Left lung (tissue), 4 donors: ENCODE measurements at regions not wholly inside any gene's neighbourhood (a gene's known extent, or its start where the extent isn't known, plus 50 kb on each side); places are given as distances from the start of the nearest gene placed in this dataset.

Experiments used
- ATAC-seq: fragments of 200-7000 bp; cut with Tn5 transposase; one replicate; pipeline ENCODE4 v1.9.1; 2020; ENCODE audit warnings: moderate library complexity
- DNase-seq, 4 donors: peaks; one replicate each; pipeline ENCODE4 v3.0.0-alpha.2; 2013 to 2020
- H3K27ac ChIP-seq, 2 donors: fragments of 200-600 bp; sonication (generic) in 1 of 2; one replicate each; pipeline versions ENCODE4 v1.5.0 to v1.8.0; 2020 to 2021
- H3K27me3 ChIP-seq, 2 donors: fragments of 200-600 bp; sonication (generic) in 1 of 2; one replicate each; pipeline versions ENCODE4 v1.5.0 to v1.8.0; 2020 to 2021
- H3K36me3 ChIP-seq, 2 donors: fragments of 200-600 bp; sonication (generic) in 1 of 2; one replicate each; pipeline versions ENCODE4 v1.5.0 to v1.8.0; 2020 to 2021
- H3K4me1 ChIP-seq, 2 donors: fragments of 200-600 bp; one replicate each; pipeline ENCODE4 v1.8.0; 2021
- H3K4me3 ChIP-seq, 2 donors: fragments of 200-600 bp; sonication (generic) in 1 of 2; one replicate each; pipeline versions ENCODE4 v1.5.0 to v1.8.0; 2020 to 2021; ENCODE audit warnings: mild to moderate bottlenecking in 1 of 2
- H3K9me3 ChIP-seq, 2 donors: fragments of 200-600 bp; sonication (generic) in 1 of 2; one replicate each; pipeline versions ENCODE4 v1.5.0 to v1.8.0; 2020 to 2021
- intact Hi-C, 2 donors: fragments of 100-400 bp; cut with DNase I; formaldehyde crosslinking; loops; one replicate each; pipeline versions ENCODE4 v1.11.2 to v1.14.2; 2022
- TF ChIP-seq, protein P1 (sequence below), 2 donors: fragments of 200-600 bp; sonication (generic) in 1 of 2; IDR thresholded peaks; one replicate each; pipeline versions ENCODE4 v1.5.0 to v1.8.0; 2021; ENCODE audit warnings: antibody characterized with exemption in 2 of 2
- donor health status: DM: no; HTN: yes; CAD: no.
- donor health status: DM: no; HTN: no; CAD: no.

- Histone ChIP-seq H3K27me3 (no peaks in the 10 kb centered on the region), H3K4me1 (no peaks in the 10 kb centered on the region), H3K4me3 (no peak overlapping the region), H3K27ac (no peak overlapping the region), H3K9me3 (no peaks in the 10 kb centered on the region), H3K36me3 (no peaks in the 10 kb centered on the region)
- no peak for DNase-seq
- TF ChIP-seq, protein P1, sequence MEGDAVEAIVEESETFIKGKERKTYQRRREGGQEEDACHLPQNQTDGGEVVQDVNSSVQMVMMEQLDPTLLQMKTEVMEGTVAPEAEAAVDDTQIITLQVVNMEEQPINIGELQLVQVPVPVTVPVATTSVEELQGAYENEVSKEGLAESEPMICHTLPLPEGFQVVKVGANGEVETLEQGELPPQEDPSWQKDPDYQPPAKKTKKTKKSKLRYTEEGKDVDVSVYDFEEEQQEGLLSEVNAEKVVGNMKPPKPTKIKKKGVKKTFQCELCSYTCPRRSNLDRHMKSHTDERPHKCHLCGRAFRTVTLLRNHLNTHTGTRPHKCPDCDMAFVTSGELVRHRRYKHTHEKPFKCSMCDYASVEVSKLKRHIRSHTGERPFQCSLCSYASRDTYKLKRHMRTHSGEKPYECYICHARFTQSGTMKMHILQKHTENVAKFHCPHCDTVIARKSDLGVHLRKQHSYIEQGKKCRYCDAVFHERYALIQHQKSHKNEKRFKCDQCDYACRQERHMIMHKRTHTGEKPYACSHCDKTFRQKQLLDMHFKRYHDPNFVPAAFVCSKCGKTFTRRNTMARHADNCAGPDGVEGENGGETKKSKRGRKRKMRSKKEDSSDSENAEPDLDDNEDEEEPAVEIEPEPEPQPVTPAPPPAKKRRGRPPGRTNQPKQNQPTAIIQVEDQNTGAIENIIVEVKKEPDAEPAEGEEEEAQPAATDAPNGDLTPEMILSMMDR (IDR thresholded peaks at IDR 0.05): no peak
- ATAC-seq: no peak
- intact Hi-C loops: no loop called here
Observed at GRCh38 chr13:106109391-106109791, 426.1 kb downstream of the EFNB2 start.

DNA sequence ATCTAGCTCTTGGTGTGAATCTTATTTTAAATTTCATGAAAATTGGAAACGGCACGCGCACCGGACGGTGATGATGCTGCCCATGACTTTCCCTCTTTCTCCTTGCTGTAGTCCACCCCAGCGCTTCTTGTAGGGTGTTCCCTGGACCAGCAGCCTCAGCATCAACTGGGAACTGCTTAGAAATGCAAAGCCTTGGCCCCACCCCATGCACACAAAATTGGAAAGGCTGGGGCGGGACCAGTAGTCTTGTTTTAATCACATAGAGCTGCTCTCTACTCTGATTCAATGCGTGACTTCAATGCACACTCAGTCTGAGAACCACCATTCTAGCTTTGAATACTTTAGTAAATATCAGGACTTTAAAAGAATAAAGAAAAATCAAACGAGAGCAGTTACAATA is 427.1 kb downstream of the EFNB2 start:
- no peak overlapping the region for H3K27ac ChIP-seq
- intact Hi-C loops: no loop called here
- no peak overlapping the region for H3K4me3 ChIP-seq

GRCh38 chr13:106107061-106107460 is 428.4 kb downstream of the EFNB2 start:
- intact Hi-C loops: no loop called here
- DNase-seq: no peak
- H3K27ac ChIP-seq: no peak overlapping the region
- no peaks in the 10 kb centered on the region for H3K4me1 ChIP-seq
- no peak overlapping the region for H3K4me3 ChIP-seq
- no peak for ATAC-seq
- H3K36me3 ChIP-seq: no peaks in the 10 kb centered on the region
- H3K27me3 ChIP-seq: no peaks in the 10 kb centered on the region
- H3K9me3 ChIP-seq: no peaks in the 10 kb centered on the region
- TF ChIP-seq, protein P1 (IDR thresholded peaks at IDR 0.05): no peak

More for the DNA sequence above, 427.1 kb downstream of the EFNB2 start:
- ATAC-seq: no peak
- TF ChIP-seq, protein P1 (IDR thresholded peaks at IDR 0.05): no peak
- no peaks in the 10 kb centered on the region for H3K9me3 ChIP-seq
- no peak for DNase-seq
- no peaks in the 10 kb centered on the region for H3K27me3 ChIP-seq
- H3K36me3 ChIP-seq: no peaks in the 10 kb centered on the region
- H3K4me1 ChIP-seq: no peaks in the 10 kb centered on the region

GRCh38 chr13:106105153-106105552 is 430.3 kb downstream of the EFNB2 start:
- TF ChIP-seq, protein P1 (IDR thresholded peaks at IDR 0.05): no peak
- no peak overlapping the region for H3K27ac ChIP-seq
- H3K9me3 ChIP-seq: no peaks in the 10 kb centered on the region
- DNase-seq (no peak), ATAC-seq (no peak)
- H3K36me3 ChIP-seq: no peaks in the 10 kb centered on the region
- no peaks in the 10 kb centered on the region for H3K27me3 ChIP-seq
- intact Hi-C loops: no loop called here
- no peak overlapping the region for H3K4me3 ChIP-seq
- no peaks in the 10 kb centered on the region for H3K4me1 ChIP-seq

DNA sequence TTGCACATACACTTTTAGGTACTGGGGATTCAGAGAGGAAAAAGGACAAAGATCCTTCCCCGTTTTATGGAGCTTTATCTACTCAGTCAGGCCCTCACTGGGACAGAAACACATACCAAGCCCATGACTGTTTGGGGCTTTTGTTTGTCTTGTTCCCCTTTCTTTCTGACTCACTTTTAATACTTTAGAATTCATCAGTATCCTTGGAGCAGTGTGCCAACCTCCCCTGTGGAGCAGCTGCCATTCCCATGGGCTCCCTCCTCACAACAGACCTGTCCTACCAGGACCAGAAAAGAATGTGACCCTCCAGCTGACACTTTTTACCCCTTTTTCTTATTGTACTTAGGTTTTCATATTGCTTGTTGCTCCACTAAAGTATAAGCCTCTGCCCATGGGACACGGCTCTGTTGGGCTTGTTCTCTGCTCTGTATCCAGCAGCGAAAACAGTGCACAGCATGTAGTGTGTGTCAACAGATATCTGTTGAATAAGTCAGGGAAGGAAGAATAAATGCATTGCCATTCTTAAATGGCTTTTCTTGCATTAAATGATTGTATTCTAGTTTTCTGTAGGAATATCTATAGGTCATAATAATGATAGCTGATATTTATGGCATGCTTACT is 431.1 kb downstream of the EFNB2 start:
- TF ChIP-seq, protein P1 (IDR thresholded peaks at IDR 0.05): no peak
- Histone ChIP-seq H3K4me3 (no peak overlapping the region), H3K27me3 (no peaks in the 10 kb centered on the region), H3K27ac (no peak overlapping the region), H3K36me3 (no peaks in the 10 kb centered on the region), H3K9me3 (no peaks in the 10 kb centered on the region), H3K4me1 (no peaks in the 10 kb centered on the region)
- DNase-seq (no peak), ATAC-seq (peak; percentile 25)
- intact Hi-C loops: no loop called here
